ENCODE measurements at regions not wholly inside any gene's neighbourhood (a gene's known extent, or its start where the extent isn't known, plus 50 kb on each side); places are given as distances from the start of the nearest gene placed in this dataset.
A peak's percentile ranks its signal among the peaks of the same experiment; 100 is the strongest.
"Not testable (repeated sequence)": the region's sequence is repeated elsewhere in the genome, so short reads cannot be mapped to it uniquely, and the experiment has no call there.

DNA sequence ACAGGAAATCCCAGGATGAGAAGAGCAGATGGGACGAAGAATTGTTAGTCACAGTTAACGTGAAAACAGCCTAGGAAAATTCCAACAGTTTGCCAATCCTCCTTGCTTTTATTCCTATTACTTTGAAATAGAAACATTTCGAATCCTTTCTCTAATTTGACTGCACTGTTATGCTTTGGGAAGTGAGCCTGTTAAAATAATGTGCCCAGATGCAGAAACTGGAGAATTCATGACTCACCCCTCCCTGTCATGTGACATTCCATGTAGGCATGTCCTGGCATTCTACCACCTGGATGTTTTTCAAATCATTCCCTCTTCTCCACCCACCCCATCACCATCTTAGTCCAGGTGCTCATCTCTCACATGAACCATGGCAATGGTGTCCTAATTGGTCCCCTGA lies 107.3 kb downstream of the MINAR1 start:
- peak; percentile 47 for DNase-seq

GRCh38 chr15:79540551-79540950 lies 108.4 kb downstream of the MINAR1 start:
- DNase-seq: no peak

DNA sequence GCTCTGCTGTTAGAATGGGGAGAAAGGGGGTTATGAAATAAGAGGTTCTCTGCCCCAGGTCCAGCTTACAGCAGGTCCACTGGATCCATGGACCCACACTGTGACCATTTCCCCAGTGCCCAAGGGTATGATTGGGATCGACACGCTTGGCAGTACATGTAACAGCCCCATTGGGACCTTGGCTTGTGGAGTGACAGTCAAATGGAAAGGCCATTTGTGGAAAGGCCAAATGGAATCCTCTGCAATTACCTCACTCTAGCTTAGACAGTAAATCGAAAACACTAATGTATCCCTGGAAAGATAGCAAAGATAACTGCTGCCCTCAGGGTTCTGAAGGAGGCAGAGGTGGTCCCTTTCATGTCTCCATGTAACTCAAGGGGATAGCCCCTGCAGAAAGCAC lies 109.1 kb downstream of the MINAR1 start:
- no peak for DNase-seq

GRCh38 chr15:79543097-79543496 lies 111.0 kb downstream of the MINAR1 start:
- no peak for DNase-seq

DNA sequence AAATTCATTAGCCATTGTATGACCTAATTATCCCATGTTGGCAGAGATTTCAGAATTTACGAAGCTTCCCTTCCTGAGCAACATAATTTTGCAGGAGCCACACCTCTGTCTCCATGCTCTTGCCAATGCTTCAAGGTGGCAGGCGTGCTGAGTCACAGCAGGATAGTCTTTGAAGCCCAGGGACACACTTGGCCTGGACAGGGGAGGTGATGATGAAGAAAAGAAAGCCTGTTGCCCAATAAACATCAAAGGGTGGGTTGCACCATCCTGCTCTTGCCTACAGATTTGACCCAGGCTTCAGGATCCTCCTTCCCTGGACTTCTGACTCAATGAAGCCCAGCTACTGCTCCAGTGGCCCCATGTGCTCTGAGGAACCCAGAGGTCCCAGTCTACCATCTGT lies 117.1 kb downstream of the MINAR1 start:
- no peak for DNase-seq

GRCh38 chr15:79560384-79560783 lies 128.2 kb downstream of the MINAR1 start:
- DNase-seq: no peak

GRCh38 chr15:79561982-79562381 lies 129.8 kb downstream of the MINAR1 start:
- no peak for DNase-seq

DNA sequence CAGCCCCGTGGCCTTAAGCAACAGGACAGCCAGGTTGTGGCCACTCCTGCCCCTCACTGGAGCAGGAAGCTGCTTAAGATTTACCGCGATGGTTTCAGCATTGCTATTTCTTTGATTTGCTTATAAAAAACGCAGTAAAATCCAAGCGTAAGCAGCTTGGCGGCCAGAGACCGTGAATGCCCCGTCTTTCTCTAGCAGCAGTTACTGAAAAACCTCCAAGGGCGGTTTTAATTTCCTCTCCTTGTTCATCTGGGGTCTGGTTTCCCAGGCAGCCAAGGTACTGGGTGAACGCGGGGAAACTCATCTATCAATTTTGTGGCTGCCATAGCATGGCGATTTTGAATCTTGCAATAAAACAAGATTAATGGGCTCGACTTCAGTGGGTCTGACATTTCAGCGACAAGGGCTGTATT lies 130.3 kb downstream of the MINAR1 start:
- no peak for DNase-seq

- no peak for DNase-seq
Observed at GRCh38 chr15:79562899-79563298, 130.8 kb downstream of the MINAR1 start.

DNA sequence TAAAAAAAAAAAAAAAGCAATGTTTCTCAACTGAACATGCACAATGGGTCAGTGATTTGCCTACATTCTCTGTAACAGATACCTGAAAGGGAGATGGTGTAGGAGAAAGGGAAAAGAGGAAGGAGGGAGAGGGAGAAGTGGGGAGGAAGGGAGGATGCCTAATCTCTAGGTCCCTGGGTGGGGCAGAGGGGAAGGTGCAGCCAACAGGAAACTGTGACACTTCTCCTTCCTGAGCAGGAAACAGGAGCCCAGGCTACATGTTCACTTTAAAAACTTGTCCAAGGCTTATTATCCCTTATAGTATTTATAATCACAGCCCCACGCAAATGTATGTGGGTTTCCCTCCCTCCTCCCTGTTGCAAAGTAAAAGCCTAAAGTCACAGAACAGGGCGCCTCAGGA lies 137.9 kb downstream of the MINAR1 start:
- no peak for DNase-seq

GRCh38 chr15:79572691-79573404 lies 140.7 kb downstream of the MINAR1 start:
- no peak for DNase-seq

DNA sequence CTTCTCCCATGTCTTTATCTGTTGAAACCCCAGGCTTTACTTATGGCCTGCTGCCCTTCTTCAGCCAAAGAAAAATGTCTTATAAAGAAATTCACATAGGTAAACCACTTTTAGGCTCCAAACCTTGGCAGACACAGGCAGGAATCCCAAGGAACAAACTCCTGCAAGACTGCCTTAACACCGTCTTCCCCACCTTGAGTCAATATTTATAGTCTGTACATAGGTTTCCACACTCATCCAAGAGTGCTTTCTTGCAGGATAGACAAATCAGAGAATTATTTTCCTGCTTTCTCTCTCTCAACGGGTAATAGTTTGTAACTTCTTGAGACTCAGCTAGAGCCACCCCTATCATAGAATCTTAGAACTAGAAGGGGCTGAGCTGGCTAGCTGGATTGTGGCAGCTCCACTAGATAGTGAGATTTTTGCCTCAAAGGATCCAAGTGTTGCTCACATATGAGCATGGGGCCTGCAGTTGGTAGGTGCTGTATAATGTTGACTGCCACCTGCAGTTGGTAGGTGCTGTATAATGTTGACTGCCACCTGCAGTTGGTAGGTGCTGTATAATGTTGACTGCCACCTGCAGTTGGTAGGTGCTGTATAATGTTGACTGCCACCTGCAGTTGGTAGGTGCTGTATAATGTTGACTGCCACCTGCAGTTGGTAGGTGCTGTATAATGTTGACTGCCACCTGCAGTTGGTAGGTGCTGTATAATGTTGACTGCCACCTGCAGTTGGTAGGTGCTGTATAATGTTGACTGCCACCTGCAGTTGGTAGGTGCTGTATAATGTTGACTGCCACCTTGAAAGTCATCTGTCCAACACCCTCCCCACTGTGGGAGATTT lies 142.5 kb downstream of the MINAR1 start:
- not testable (repeated sequence) for DNase-seq

DNA sequence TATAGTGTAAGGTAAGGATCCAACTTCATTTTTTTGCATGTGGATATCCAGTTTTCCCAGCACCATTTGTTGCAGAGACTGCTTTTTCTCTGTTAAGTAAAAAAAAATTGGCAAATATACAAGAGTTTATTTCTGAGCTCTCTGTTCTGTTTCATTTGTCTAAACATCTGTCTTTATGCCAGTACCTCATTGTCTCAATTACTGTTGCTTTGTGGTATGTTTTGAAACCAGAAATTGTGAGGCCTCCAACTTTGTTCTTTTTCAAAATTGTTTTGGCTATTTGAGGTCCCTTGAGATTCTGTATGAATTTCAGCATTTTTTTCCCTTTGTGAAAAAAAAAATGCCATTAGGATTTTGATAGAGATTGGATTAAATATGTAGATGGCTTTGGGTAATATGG lies 150.5 kb downstream of the MINAR1 start:
- no peak for DNase-seq

DNA sequence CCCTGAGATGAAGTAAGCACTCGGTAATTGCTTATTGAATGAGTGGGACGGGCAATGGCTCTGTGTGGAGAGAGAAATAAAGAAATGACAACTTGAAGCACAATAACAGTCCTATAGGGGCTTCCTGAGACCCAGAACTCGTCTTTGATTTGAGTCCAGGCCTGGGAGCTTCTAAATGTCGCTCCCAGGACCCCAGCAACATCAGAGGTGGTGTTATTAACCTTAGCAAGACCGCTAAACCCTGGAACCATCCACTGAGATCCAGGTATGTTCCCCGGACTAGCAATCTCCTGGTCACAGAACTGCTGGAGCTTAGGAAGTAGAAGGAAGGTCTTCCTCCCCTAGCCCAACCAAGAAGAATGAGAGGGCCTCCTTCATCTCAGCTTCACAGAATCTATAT lies 160.0 kb downstream of the MINAR1 start:
- DNase-seq: no peak

GRCh38 chr15:79593119-79593869 lies 161.2 kb downstream of the MINAR1 start:
- peak; percentile 20 for DNase-seq

GRCh38 chr15:79595306-79595705 lies 163.2 kb downstream of the MINAR1 start:
- no peak for DNase-seq

- DNase-seq: peak; percentile 78
Observed at GRCh38 chr15:79595995-79596622, 164.0 kb downstream of the MINAR1 start.

GRCh38 chr15:79598639-79599038 lies 166.5 kb downstream of the MINAR1 start:
- DNase-seq: no peak

DNA sequence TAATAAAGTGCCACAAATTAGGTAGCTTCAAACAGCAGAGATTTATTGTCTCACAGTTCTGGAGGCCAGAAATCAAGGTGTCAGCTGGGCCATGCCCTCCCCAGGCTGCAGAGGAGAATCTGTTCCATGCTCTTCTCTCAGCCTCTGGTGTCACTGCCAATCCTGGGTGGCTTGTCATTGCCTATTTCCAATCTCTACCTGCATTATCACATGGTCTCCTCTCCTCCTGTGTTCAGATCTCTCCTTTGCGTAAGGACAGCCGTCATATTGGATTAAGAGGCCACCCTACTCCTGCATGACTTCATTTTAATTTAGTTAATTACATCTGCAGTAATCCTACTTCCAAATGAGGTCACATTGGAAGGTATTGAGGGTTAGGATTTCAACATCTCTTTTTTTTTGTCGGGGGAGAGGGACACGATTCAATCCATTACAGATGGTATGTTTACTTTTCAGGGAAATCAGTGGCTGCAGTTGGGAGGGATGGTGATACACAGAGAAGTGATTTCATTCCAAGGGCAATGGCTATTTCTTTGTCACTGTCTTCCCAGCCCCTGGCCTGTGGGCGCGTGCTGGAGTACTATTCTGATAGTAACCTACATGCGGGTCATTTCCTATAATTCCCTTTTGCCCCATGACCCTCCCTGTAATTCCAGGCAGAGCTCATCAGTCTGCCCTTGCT lies 169.4 kb downstream of the MINAR1 start:
- no peak for DNase-seq

DNA sequence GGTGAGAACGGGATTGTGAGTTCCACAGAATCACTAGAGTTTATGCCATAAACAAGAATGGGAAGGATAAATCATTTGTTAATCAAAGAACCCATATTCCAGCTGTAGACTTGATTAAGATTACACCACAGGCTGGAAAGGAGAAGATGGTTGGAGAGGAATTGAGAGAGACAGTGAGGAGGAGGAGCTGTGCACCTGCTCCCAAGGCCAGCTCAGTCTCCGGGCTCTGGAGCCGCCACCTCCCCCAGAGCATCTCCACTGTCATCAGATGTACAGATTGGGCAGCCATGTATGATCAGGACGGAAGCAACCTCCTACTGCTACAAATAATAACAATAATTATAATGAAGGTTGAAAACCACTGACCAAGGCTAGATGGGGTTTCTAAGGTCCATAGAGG lies 170.0 kb downstream of the MINAR1 start:
- no peak for DNase-seq

DNA sequence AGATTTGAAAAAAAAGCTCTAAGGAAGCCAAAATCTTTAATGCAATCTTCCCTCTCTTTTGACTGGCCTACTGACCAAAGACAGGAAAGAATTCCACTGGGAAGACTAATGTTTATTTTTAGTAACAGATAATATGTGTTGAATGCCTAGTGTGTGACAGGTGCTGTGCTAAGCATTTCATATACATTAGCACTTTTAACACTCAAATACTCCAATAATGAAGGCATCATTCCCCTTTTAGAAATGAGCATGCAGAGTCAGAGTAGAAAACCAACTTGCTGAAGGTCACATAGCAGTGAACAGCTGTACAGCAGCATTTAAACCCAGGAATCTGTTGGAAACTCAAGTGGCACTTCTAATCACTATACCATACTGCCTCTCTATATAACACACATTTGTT lies 170.6 kb downstream of the MINAR1 start:
- DNase-seq: peak; percentile 47

- no peak for DNase-seq
Observed at GRCh38 chr15:79606831-79607355, 174.8 kb downstream of the MINAR1 start.

Measured in fibroblast of skin of scalp (primary cell).